Fibroblast of lung (primary cell): ENCODE measurements at regions not wholly inside any gene's neighbourhood (a gene's known extent, or its start where the extent isn't known, plus 50 kb on each side); places are given as distances from the start of the nearest gene placed in this dataset.

Experiments
- DNase-seq, 2 donors: peaks; one replicate each; pipeline versions ENCODE4 v3.0.0 to v3.0.0-alpha.2; 2010; ENCODE audit warnings: low read depth in 2 of 2
- H2AFZ ChIP-seq: 2 replicates; pipeline ENCODE4 v1.5.1; 2012; ENCODE audit warnings: low read length, control low read depth, inconsistent platforms
- H3K27ac ChIP-seq: 2 replicates; pipeline ENCODE4 v1.5.1; 2011; ENCODE audit warnings: low read length, control low read depth; ENCODE audit not compliant: insufficient read depth
- H3K27me3 ChIP-seq: 2 replicates; pipeline ENCODE4 v1.5.1; 2011; ENCODE audit warnings: mild to moderate bottlenecking, low read length; ENCODE audit not compliant: control insufficient read depth, insufficient read depth
- H3K36me3 ChIP-seq: 2 replicates; pipeline ENCODE4 v1.5.1; 2011; ENCODE audit warnings: low read length; ENCODE audit not compliant: control insufficient read depth, insufficient read depth
- H3K4me1 ChIP-seq: 2 replicates; pipeline ENCODE4 v1.5.1; 2011; ENCODE audit warnings: low read length; ENCODE audit not compliant: control insufficient read depth, insufficient read depth; ENCODE audit errors: extremely low read depth
- H3K4me2 ChIP-seq: 2 replicates; pipeline ENCODE4 v1.5.1; 2011; ENCODE audit warnings: low read length, control low read depth; ENCODE audit not compliant: insufficient read depth; ENCODE audit errors: extremely low read depth
- H3K4me3 ChIP-seq, 4 experiments: fragments of 200-600 bp in 1 of 4; sonication (generic) in 1 of 4; replicated peaks in 1 of 4; 2 replicates each; pipeline ENCODE4 v1.5.1; 2011 to 2016; ENCODE audit warnings: low read length in 4 of 4, low read depth in 3 of 4, mild to moderate bottlenecking in 3 of 4, control low read depth in 2 of 4, inconsistent platforms in 1 of 4, mixed read lengths in 1 of 4; ENCODE audit not compliant: insufficient read depth in 1 of 4; ENCODE audit errors: control extremely low read depth in 1 of 4
- H3K79me2 ChIP-seq: 2 replicates; pipeline ENCODE4 v1.5.1; 2012; ENCODE audit warnings: mild to moderate bottlenecking, low read length, inconsistent platforms; ENCODE audit not compliant: control insufficient read depth, insufficient read depth
- H3K9ac ChIP-seq: 2 replicates; pipeline ENCODE4 v1.5.1; 2011; ENCODE audit warnings: mild to moderate bottlenecking, low read length, control low read depth; ENCODE audit not compliant: insufficient read depth
- H3K9me3 ChIP-seq: 2 replicates; pipeline ENCODE4 v1.5.1; 2012; ENCODE audit warnings: low read depth, low read length; ENCODE audit not compliant: control insufficient read depth, insufficient read depth
- H4K20me1 ChIP-seq: 2 replicates; pipeline ENCODE4 v1.5.1; 2011; ENCODE audit warnings: low read length; ENCODE audit not compliant: control insufficient read depth, insufficient read depth; ENCODE audit errors: extremely low read depth
- CTCF ChIP-seq, 2 donors: IDR thresholded peaks in 1 of 2; conservative IDR thresholded peaks in 1 of 2; 1 replicate in 1 of 2; 2 replicates in 1 of 2; pipeline ENCODE4 v1.5.1; 2011 to 2012; ENCODE audit warnings: low read length in 2 of 2, control low read depth in 1 of 2, inconsistent platforms in 1 of 2, low read depth in 1 of 2, mild to moderate bottlenecking in 1 of 2
- EZH2 ChIP-seq: IDR thresholded peaks from 2 replicates; pipeline ENCODE4 v1.5.1; 2012; ENCODE audit warnings: low read length, control low read depth, mild to moderate bottlenecking; ENCODE audit errors: missing control alignments

- no peak for DNase-seq
- TF ChIP-seq EZH2 = no peak
- TF ChIP-seq CTCF (conservative IDR thresholded peaks at IDR 0.05 in 1 of 2, IDR thresholded peaks at IDR 0.05 in 1 of 2; ENCODE audit: low read depth in 1 of 2, low read length in 2 of 2) = no peak
- no peak overlapping the region for H3K9ac ChIP-seq
- H3K36me3 ChIP-seq = no peaks in the 10 kb centered on the region
- no peak overlapping the region for H2AFZ ChIP-seq
- no peaks in the 10 kb centered on the region for H3K9me3 ChIP-seq
- H3K27ac ChIP-seq = no peak overlapping the region
- H3K4me3 ChIP-seq = no peak overlapping the region
- H3K4me2 ChIP-seq = no peak overlapping the region
- H4K20me1 ChIP-seq = no peaks in the 10 kb centered on the region
- H3K79me2 ChIP-seq = no peaks in the 10 kb centered on the region
- H3K4me1 ChIP-seq = no peaks in the 10 kb centered on the region
- H3K27me3 ChIP-seq = no peaks in the 10 kb centered on the region
These were observed 119.9 kb upstream of the MOCS1 start for GRCh38 chr6:40054186-40054585.

GRCh38 chr6:40049128-40049527 lies 114.9 kb upstream of the MOCS1 start:
- no peak overlapping the region for H2AFZ ChIP-seq
- H3K27ac ChIP-seq = no peak overlapping the region
- no peak overlapping the region for H3K4me2 ChIP-seq
- no peak overlapping the region for H3K4me3 ChIP-seq
- H3K9me3 ChIP-seq = no peaks in the 10 kb centered on the region
- no peaks in the 10 kb centered on the region for H4K20me1 ChIP-seq
- DNase-seq = no peak
- no peaks in the 10 kb centered on the region for H3K4me1 ChIP-seq
- TF ChIP-seq EZH2 (no peak), CTCF (conservative IDR thresholded peaks at IDR 0.05 in 1 of 2, IDR thresholded peaks at IDR 0.05 in 1 of 2; ENCODE audit: low read depth in 1 of 2, low read length in 2 of 2) (no peak)
- no peaks in the 10 kb centered on the region for H3K36me3 ChIP-seq
- H3K27me3 ChIP-seq = no peaks in the 10 kb centered on the region
- no peaks in the 10 kb centered on the region for H3K79me2 ChIP-seq
- no peak overlapping the region for H3K9ac ChIP-seq

GRCh38 chr6:40044196-40044595 lies 109.9 kb upstream of the MOCS1 start:
- no peak overlapping the region for H3K4me3 ChIP-seq
- no peak overlapping the region for H3K4me2 ChIP-seq
- H4K20me1 ChIP-seq = no peaks in the 10 kb centered on the region
- no peaks in the 10 kb centered on the region for H3K9me3 ChIP-seq
- no peak overlapping the region for H2AFZ ChIP-seq
- no peak overlapping the region for H3K9ac ChIP-seq
- no peak for DNase-seq
- no peaks in the 10 kb centered on the region for H3K36me3 ChIP-seq
- no peaks in the 10 kb centered on the region for H3K4me1 ChIP-seq
- H3K27me3 ChIP-seq = no peaks in the 10 kb centered on the region
- H3K27ac ChIP-seq = no peak overlapping the region
- no peaks in the 10 kb centered on the region for H3K79me2 ChIP-seq
- TF ChIP-seq EZH2 (no peak), CTCF (conservative IDR thresholded peaks at IDR 0.05 in 1 of 2, IDR thresholded peaks at IDR 0.05 in 1 of 2; ENCODE audit: low read depth in 1 of 2, low read length in 2 of 2) (no peak)
